Myocyte (in vitro differentiated cells): ENCODE measurements at regions not wholly inside any gene's neighbourhood (a gene's known extent, or its start where the extent isn't known, plus 50 kb on each side); places are given as distances from the start of the nearest gene placed in this dataset.

Source experiments
- DNase-seq: peaks from one replicate; pipeline ENCODE4 v3.0.0-alpha.2; 2012; ENCODE audit warnings: low read depth

- DNase-seq = no peak
Measured at GRCh38 chr16:86391984-86392383, 118.3 kb upstream of the FOXF1 start.

- no peak for DNase-seq
Measured at GRCh38 chr16:86392436-86393152, 117.7 kb upstream of the FOXF1 start.

GRCh38 chr16:86393907-86394626 lies 116.3 kb upstream of the FOXF1 start:
- no peak for DNase-seq

DNA sequence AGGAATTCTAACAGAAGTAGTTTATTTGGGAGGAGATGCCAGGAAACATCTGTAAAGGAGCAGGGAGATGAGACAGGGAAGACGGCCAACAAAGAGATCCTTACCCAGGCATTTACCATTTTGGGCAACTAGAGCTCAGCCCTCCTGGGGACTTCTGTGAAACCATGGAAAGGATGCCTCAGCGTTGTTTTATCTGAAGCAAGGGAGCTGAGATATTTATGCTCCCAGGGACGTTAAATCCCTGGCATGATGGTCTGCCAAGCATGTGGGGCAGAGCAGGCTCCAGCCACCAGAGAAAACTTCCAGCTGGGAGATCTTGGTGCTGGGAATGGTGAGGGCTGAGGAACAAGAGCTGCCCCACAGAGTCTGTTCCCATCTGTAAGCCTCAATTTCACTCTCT lies 114.8 kb upstream of the FOXF1 start:
- DNase-seq = no peak

- peak; percentile 19 for DNase-seq
Measured at GRCh38 chr16:86396422-86396821, 113.9 kb upstream of the FOXF1 start.

DNA sequence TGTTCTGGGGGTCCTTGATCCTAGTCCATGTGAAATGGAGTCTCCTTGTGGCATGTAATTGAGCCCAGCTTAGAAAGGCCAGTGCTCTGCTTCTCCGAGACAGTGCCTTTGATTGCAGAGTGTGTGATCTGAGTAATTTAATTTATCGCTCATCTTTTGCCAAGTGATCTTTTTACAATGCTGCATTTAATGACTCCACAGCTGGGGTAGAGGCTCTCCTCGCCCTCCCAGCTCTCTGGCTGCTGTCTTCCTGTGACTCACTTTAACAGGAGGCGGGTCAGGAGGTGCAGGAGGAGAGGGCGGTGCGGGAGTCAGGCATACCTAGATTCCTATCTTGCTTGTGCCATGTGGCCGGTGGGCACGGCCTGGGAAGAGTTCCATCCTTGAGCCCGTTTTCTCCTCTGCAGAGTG lies 113.4 kb upstream of the FOXF1 start:
- peak; percentile 25 for DNase-seq

- DNase-seq = peak; percentile 10
Measured at GRCh38 chr16:86398201-86398600, 112.1 kb upstream of the FOXF1 start.

GRCh38 chr16:86398622-86399021 lies 111.7 kb upstream of the FOXF1 start:
- peak; percentile 42 for DNase-seq

- no peak for DNase-seq
Measured at GRCh38 chr16:86401126-86401525, 109.2 kb upstream of the FOXF1 start.

DNA sequence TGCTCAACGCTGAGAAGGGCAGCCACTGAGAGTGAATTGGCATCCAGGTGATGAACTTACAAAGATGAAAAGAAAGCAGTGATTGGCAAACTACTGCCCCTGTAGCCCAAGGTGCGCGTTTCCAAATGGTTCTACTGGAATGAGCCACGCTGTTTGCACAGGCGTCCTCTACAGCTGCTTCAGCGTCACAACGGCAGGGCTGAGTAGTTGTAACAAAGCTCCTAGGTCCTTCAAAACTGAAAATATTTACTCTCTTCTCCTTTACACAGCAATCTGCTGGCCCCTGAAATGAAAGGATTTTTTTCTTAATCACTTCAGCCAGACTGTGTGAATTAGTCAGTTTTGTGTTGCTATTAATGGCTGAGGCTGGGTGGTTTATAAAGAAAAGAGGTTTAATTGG lies 107.2 kb upstream of the FOXF1 start:
- DNase-seq = no peak

DNA sequence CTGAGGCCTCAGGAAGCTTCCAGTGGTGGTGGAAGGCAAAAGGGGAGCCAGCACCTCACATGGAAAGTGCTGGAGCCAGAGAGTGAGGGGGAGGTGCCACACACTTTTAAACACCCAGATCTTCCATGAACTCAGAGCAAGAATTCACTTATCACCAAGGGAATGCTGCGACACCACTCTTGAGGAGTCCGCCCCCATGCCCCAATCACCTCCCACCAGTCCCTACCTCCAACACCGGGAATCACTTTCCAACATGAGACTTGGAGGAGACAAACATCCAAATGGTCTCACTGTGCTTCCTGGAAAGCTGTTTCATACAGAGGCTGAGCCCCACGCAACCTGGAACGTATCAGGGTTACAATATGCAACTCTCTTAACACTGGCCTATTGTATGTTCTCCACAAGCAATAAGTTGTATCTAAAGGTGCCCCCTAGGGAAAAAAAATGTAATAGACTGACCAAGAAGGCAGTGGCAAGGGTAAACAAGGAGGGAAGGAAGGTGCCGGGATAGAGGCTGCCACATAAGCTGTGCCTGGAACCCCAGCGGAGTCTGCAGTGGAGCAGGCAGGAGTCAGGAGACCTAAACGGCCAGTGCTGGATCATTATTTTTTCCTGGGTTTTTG lies 106.7 kb upstream of the FOXF1 start:
- DNase-seq = no peak

DNA sequence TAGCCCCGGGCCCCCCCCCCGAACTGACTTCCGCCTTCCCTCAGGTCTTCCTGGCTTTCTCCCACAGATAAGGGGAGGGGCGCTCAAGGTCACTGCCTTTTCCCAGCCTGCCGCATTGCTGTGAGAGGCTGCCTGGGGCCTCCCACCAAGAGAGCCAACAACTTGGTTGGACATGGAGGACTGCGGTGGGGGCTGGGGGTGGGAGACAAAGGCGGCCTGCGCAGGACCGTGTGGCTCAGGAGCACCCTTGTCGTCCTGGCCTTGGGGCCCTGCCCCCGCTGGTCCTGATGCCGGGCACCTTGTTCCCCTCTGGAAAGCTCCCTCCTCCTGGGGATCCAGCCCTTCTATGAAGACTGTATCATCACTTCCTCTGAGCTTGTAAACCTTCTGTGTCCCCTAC lies 105.6 kb upstream of the FOXF1 start:
- no peak for DNase-seq

GRCh38 chr16:86405319-86405718 lies 105.0 kb upstream of the FOXF1 start:
- DNase-seq = no peak

- no peak for DNase-seq
Measured at GRCh38 chr16:86406056-86406455, 104.3 kb upstream of the FOXF1 start.

- no peak for DNase-seq
Measured at GRCh38 chr16:86408685-86409084, 101.6 kb upstream of the FOXF1 start.

DNA sequence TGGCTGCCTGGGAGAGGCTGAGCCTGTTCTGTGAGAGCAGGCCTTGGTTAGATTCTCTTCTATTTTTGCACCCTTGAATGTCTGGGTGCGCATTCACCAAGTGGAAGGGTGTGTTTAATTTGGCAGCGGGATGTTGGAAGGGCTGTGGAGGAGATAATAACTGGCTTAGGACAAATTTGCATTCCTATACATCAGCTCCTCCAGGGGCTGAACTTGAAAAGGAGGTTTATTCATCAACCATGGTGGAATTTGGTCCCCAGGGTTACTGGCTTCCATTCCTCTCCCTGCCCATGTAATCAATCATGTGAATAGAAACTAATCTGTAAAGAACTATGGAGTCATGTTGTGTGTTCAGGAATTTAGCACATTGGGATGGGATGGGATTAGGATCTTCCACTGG lies 100.2 kb upstream of the FOXF1 start:
- no peak for DNase-seq

DNA sequence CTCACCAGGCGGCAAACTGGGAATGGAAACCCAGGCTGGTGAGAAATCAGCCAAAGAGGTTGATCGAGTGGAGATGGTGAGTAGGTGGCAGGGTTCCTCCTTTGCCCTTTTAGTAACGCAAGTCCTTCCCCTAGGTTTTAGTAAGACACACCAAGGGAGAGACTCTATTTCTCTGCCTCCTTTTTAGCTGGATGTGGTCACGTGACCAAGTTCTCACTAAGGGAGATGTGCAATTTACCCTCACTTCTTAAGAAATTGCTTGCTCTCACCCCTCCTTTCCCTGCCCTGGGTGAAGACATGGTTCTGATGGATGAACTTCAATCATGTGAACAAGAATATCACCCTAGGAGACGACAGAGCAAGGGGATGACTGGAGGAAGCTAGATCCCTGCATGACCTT lies 99.8 kb upstream of the FOXF1 start:
- DNase-seq = no peak

- DNase-seq = no peak
Measured at GRCh38 chr16:86411897-86412296, 98.4 kb upstream of the FOXF1 start.

DNA sequence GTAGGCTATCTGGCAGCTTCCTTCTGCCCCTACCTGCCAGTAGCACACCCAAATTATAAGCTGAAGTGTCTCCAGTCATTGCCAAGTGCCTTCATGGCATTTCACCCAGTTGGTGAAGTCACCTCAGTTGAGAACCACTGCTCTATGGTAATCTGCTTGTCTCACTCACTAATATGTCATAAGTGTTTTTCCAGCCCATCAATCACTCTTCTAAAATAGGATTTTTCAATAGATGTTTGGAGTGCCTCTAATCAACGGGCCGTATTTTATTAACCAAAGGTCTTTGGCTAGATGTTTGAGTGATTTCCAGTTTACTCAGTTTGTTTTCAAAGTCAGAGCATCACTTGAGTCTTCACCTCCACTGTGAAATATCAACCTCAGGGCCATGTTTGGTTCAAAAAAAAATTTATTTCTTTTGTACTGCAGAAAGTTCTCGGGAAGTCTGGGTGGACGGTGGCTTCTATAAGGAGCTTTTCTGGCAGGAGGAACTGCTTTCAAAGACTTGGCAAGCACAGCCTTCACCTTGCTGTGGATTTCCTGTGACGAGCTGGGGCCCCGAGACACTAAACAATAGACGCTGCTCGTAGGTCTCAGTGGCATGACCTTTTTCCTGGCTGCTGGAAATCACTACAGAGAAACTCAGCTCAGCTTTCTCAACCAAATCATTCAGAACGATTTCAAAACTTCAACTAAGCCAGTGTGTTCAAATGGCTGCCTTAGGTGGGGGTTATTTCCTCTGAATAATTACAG lies 95.2 kb upstream of the FOXF1 start:
- no peak for DNase-seq

- DNase-seq = no peak
Measured at GRCh38 chr16:86418981-86419380, 91.3 kb upstream of the FOXF1 start.

DNA sequence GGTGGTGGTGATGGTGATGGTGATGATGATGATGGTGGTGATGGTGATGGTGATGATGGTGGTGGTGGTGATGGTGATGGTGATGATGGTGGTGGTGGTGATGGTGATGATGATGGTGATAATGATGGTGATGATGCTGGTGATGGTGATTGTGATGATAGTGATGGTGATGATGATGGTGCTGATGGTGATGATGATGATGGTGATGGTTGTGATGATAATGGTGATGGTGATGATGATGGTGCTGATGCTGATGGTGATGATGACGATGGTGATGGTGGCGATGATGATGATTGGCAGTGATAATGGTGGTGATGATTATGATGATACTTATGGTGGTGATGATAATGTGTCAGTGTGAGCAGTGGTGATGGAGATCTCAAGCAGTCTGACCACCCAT lies 90.8 kb upstream of the FOXF1 start:
- DNase-seq = no peak

DNA sequence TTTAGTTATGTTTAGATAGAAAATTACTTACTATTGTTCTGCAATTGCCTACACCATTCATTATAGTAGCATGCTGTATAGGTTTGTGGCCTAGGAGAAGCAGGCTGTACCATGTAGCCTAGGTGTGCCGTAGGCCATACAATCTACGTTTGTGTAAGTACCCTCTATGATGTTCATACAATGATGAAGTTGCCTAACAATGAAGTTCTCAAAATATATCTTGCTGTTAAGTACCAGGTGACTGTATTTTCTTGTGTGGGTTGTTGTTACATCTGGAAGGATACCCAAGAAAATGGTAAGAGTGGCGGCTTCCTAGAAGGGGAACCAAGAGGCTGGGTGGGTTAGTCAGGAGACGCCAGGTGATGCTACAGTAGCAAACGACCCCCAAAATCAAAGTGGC lies 88.3 kb upstream of the FOXF1 start:
- DNase-seq = no peak
